PFSK-1 (cell line): ENCODE measurements at regions not wholly inside any gene's neighbourhood (a gene's known extent, or its start where the extent isn't known, plus 50 kb on each side); places are given as distances from the start of the nearest gene placed in this dataset.

ENCODE experiments used
- FOXP2 ChIP-seq: optimal IDR thresholded peaks from 2 replicates; pipeline ENCODE3; 2011; ENCODE audit warnings: borderline replicate concordance, control low read depth, inconsistent platforms; ENCODE audit not compliant: insufficient read depth; ENCODE audit errors: extremely low read length, extremely low read depth
- POLR2AphosphoS5 ChIP-seq: IDR thresholded peaks from 2 replicates; pipeline ENCODE4 v1.6.1; 2012; ENCODE audit warnings: low read depth, mild to moderate bottlenecking, control low read depth, low read length, moderate library complexity
- REST ChIP-seq, 2 experiments: IDR thresholded peaks; 2 replicates each; pipeline versions ENCODE4 v1.6.1 to v1.8.0; 2011 to 2012; ENCODE audit warnings: low read depth in 2 of 2, low read length in 2 of 2, control low read depth in 1 of 2, inconsistent platforms in 1 of 2, mild to moderate bottlenecking in 1 of 2, moderate library complexity in 1 of 2; ENCODE audit not compliant: insufficient read depth in 1 of 2
- SIN3A ChIP-seq: IDR thresholded peaks from 2 replicates; pipeline ENCODE4 v1.6.1; 2012; ENCODE audit warnings: mild to moderate bottlenecking, low read length, moderate library complexity, borderline replicate concordance; ENCODE audit not compliant: insufficient read depth
- TAF1 ChIP-seq: IDR thresholded peaks from 2 replicates; pipeline ENCODE4 v1.6.1; 2012; ENCODE audit warnings: low read length, control low read depth, borderline replicate concordance; ENCODE audit not compliant: insufficient read depth

GRCh38 chr17:53470626-53471025 lies 352.1 kb upstream of the KIF2B start:
- TF ChIP-seq FOXP2 (no peak), REST (IDR thresholded peaks at IDR 0.05; ENCODE audit: insufficient read depth in 1 of 2, low read depth in 2 of 2, low read length in 2 of 2) (peak in 1 of 2 experiments; percentile 63; a peak in 1 of 4 replicates)

- no peak for TF ChIP-seq TAF1
- no peak for TF ChIP-seq FOXP2
- no peak for TF ChIP-seq POLR2AphosphoS5
- TF ChIP-seq REST (IDR thresholded peaks at IDR 0.05; ENCODE audit: insufficient read depth in 1 of 2, low read depth in 2 of 2, low read length in 2 of 2) = no peak
- no peak for TF ChIP-seq SIN3A
Measured at GRCh38 chr17:53466733-53467132, 356.0 kb upstream of the KIF2B start.

- no peak for TF ChIP-seq TAF1
- TF ChIP-seq REST (IDR thresholded peaks at IDR 0.05; ENCODE audit: insufficient read depth in 1 of 2, low read depth in 2 of 2, low read length in 2 of 2) = no peak
- no peak for TF ChIP-seq POLR2AphosphoS5
- TF ChIP-seq SIN3A = no peak
- no peak for TF ChIP-seq FOXP2
Measured at GRCh38 chr17:53463363-53463762, 359.4 kb upstream of the KIF2B start.

- TF ChIP-seq SIN3A (no peak), FOXP2 (no peak), REST (IDR thresholded peaks at IDR 0.05; ENCODE audit: insufficient read depth in 1 of 2, low read depth in 2 of 2, low read length in 2 of 2) (peak in 1 of 2 experiments; percentile 60; a peak in 1 of 4 replicates), TAF1 (no peak), POLR2AphosphoS5 (no peak)
Measured at GRCh38 chr17:53462393-53462811, 360.3 kb upstream of the KIF2B start.

- TF ChIP-seq TAF1 (no peak), POLR2AphosphoS5 (no peak), REST (IDR thresholded peaks at IDR 0.05; ENCODE audit: insufficient read depth in 1 of 2, low read depth in 2 of 2, low read length in 2 of 2) (no peak), SIN3A (no peak), FOXP2 (no peak)
Measured at GRCh38 chr17:53454337-53454736, 368.4 kb upstream of the KIF2B start.
